Stimulated activated CD8-positive, alpha-beta memory T cell treated with anti-CD3 and anti-CD28 coated beads, Interleukin-7, amount 100 ng/mL, for 48 hours (primary cell): ENCODE measurements at regions not wholly inside any gene's neighbourhood (a gene's known extent, or its start where the extent isn't known, plus 50 kb on each side); places are given as distances from the start of the nearest gene placed in this dataset.

Experiments
- DNase-seq, 2 donors: peaks; one replicate each; pipeline ENCODE4 v3.0.0-alpha.2; 2020; ENCODE audit warnings: low read depth in 1 of 2; ENCODE audit errors: extremely low read depth in 1 of 2

GRCh38 chr10:69715899-69716606 lies 85.7 kb upstream of the COL13A1 start:
- no peak for DNase-seq

GRCh38 chr10:69716711-69717560 lies 84.8 kb upstream of the COL13A1 start:
- peak in 1 of 2 donors; percentile 30 for DNase-seq

DNA sequence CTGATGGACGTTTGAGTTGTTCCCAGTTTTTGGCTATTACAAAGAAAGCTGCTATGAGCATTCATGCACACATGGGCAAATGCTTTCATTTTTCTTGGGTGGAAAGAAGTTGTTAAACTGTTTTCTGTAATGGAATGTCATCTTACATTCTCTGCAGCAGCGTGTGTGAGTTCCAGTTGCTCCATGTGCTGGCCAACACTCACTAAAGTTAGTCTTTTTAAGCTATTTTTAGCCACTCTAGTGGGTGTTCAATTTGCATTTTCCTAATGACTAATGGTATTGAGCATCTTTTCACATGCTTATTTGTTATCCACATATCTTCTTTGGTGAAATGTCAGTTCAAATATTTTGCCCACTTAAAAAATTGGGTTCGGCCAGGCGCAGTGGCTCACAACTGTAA lies 82.8 kb upstream of the COL13A1 start:
- no peak for DNase-seq

- no peak for DNase-seq
Measured at GRCh38 chr10:69721690-69722310, 79.9 kb upstream of the COL13A1 start.

DNA sequence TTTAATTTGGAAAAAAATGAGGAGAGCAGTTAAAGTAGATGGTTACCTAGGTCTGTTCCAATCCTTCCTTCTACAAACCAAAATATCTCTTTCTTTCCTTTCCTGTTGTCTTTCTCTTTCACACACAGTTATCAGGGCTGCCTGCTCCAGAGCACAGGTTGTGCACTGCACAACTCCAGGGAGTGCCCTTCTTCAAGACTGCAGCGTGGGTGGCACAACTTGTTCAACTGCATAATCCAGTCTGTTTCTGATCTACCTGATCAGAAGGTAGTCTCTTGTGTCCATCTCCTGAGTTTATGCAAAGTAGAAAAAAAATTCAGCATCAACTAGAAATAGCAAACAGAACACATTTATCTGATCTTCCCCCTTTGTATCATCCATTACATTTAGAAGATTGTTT lies 78.1 kb upstream of the COL13A1 start:
- DNase-seq: no peak

- no peak for DNase-seq
Measured at GRCh38 chr10:69726850-69727249, 74.9 kb upstream of the COL13A1 start.

DNA sequence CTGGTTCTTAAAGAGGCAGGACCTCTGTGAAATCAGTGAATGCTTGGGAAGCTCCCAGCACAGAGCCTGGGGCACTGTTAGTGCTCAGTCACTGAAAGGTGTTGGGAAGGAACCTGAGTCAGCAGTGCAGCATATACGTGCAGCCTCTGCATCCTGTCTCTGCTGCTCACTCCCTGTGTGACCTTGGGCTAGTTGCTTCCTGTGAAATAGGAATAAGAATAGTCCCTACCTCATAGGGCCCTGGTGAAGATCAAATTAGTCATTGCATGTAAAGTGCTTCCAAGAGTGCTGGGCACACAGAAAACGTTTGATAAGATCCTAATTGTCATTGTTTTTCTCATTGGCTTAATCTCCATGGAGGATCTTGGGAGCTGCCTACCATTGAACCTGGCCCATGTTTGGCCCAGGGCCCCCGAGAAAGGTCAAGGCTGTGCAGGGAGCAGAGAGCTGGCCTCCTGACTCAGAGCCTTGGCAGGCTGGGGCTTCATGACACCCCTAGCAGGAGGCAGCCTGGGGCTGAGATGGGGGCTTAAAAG lies 73.3 kb upstream of the COL13A1 start:
- no peak for DNase-seq

DNA sequence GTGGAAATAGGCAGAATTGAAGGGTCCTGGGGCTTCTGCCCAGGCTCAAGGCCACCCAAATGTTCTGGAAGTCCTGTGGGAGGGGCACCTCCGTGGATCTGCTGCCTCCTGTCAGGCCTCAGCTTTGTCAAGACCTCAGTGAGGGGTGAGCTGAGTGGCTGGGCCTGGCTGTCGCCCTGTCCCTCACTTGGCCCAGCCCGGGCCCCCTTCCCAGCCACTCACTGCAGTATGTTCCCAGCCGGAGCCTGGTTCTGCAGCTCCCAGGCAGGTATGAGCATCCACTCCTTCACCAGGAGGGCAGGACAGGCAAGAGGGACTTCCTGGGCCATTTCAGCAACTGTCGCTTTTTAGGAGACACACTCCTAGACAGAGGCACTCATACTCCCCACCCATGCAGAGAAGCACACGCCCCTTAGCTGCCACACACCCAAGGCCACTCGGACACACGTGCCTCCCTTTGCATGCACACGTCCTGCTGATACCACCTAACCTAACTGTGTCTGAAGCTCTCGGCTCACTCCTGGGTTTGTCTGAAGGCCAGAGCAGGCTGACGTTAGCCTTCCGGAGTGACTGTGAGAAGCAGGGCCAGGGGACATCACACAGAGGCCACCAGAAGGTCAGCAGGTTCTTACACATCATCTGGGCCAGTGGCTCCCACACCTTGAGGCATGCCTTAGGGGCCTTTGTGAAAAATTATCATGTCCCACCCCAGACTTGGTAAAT lies 72.2 kb upstream of the COL13A1 start:
- no peak for DNase-seq

- no peak for DNase-seq
Measured at GRCh38 chr10:69730251-69731156, 71.2 kb upstream of the COL13A1 start.

DNA sequence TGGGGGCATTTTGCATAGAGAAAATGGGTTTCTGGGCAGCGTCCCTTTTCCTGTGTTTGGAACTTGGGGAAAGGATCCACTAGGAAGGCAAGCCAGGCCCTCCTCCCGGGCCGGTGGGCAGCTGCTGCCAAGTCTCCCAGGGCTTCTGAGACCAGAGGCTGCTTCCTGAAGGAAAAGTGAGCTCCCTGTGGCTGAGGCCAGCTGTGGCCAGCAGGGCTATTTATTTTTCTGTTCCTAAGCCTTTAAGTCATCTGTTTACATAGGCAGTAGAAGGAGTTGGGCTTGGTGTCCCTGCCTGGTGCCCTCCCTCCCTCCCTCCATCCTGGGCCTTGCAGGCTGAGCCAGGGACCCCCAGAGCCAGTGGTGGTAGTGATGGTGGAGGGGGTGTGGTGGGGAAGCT lies 70.5 kb upstream of the COL13A1 start:
- no peak for DNase-seq

- no peak for DNase-seq
Measured at GRCh38 chr10:69731698-69732097, 70.0 kb upstream of the COL13A1 start.

DNA sequence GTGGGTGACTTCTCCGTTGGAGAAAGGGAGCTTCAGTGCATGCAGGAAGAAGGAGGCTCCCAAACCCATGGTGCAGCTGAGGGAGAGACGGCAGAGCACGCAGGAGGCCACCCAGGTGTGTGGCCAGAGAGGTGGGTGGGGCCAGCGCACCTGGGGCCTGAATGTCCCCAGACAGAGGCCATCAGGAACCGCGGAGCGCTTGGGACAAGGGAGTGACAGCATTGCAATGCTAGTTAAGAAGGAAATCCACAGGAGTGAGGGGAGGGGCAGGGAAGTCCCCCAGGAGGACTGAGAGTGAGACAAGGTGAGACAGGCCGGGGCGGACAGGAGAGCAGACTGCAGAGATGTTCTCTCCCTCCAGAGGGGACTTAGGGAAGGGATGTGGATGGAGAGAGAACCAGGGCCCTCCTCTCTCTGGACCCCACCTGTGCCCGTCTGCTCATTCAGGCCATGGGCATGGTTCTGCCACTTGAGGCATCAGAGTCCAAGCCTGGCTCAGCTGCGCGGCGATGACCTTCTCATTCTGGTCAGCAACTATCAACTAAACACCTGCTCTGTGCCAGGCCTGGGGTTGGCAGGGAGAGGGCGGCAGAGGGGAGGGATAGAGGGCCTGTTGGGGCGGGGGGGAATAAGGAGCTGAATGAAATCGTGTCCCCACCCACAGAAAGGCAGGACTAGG lies 69.4 kb upstream of the COL13A1 start:
- DNase-seq: no peak

DNA sequence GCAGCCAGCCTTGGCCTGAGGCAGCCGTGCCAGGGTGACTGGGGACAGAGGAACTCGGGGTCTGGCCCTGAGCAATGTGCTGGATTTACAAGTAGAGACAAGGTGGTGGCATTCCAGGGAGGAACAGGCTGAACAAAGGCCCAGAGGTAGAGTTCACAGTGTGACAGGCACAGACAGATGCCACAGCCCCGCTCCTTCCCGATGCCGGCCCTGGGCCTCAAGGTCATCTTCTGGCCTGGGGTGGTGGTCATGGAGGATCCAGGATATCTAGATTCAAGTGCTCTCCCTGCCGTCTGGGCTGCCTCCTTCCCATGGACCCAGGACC lies 68.9 kb upstream of the COL13A1 start:
- no peak for DNase-seq

- no peak for DNase-seq
Measured at GRCh38 chr10:69733791-69734261, 67.9 kb upstream of the COL13A1 start.

DNA sequence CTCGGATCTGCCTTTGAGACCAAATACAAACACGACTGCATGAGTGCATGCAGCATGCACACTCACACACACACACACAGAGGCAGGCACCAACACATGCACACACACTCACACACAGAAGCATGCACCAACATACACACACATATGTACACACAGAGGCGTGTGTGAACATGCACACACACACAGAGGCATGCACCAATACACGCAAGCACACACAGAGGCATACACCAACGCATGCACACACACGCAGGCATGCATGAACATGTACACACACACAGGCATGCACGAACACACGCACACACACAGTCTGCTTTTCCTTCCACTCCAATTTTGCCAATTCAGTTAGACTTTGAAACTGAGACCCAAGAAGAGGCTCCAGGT lies 67.3 kb upstream of the COL13A1 start:
- DNase-seq: no peak

DNA sequence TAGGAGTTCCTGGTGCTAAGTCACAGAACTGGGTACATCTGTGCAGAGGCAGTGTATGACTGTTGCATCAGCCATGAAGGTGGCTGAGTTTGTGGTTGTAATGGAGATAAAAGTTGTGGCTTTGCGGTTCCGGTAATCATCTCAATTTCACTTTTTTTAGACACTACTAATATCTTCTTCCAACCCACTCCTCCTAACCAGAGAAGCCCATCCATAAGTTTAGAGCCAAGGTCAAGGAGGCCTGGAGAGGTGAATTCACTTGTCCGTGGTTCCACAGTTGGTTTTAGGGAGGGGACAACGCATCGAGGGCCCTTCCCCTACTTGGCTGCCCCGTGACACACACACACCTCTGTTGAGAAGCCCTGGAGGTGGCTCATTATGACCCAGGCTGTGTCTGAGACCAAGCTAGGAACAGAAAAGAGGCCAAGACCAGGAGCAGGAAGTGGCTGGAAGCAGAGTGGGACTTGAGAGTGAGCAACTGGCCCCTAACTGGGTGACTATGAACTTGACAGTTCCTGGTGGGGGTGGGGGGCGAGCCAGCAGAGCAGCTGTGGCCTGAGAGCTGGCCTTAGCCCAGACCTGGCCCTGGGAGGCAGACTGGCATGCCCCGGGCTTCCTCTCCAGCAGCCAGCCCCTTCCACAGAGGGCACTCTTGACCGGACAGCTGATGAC lies 66.8 kb upstream of the COL13A1 start:
- peak in 1 of 2 donors; percentile 25 for DNase-seq

- no peak for DNase-seq
Measured at GRCh38 chr10:69736886-69737641, 64.6 kb upstream of the COL13A1 start.

DNA sequence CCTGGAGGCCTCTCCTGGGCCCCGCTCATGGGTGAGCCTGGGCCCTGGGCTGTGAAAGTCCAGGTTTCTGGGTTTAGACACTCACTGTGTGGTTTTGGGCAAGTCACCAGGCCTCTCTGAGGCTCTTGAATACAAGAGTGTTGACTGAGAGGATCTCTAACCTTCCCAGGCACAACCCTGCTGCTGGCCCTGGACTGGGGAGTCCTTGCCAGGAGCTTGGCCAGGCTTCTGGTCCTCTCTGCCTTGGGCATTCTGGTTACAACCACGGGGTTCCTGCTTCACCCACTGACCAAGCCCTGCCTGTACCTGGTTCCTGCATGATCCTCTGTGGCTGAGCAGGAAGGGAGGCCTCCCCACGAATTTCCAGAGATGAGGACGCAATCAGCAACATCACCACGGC lies 63.6 kb upstream of the COL13A1 start:
- DNase-seq: no peak
